ENCODE measurements at regions not wholly inside any gene's neighbourhood (a gene's known extent, or its start where the extent isn't known, plus 50 kb on each side); places are given as distances from the start of the nearest gene placed in this dataset.

DNA sequence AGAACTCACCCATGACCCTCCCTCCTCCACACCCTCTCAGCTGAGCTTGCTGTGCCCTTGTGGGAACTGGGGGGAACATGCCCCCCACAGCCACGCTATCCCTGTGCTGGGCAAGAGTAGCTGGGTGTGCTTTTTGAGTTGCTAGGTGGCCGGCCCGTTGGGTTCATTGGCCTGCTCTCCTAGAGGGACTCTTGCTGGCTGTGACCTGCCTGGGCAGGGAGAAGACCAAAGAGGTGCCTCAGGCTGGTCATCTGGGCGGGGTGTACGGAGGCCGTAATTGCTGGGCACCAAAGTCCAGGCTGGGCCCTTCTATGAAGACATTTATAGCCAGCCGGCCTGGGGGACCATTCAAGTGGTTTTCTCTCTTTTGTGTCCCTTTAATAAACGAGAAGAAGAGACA, 138.3 kb upstream of the ZBTB40 start:
- Histone ChIP-seq H3K27me3 (replicated peaks) (peaks cover 3% of the 10 kb centered on the region), H3K4me3 (ENCODE audit: low read depth, low read length) (no peak overlapping the region), H3K27ac (no peak overlapping the region), H3K36me3 (replicated peaks) (no peaks in the 10 kb centered on the region)
- TF ChIP-seq, protein P1, sequence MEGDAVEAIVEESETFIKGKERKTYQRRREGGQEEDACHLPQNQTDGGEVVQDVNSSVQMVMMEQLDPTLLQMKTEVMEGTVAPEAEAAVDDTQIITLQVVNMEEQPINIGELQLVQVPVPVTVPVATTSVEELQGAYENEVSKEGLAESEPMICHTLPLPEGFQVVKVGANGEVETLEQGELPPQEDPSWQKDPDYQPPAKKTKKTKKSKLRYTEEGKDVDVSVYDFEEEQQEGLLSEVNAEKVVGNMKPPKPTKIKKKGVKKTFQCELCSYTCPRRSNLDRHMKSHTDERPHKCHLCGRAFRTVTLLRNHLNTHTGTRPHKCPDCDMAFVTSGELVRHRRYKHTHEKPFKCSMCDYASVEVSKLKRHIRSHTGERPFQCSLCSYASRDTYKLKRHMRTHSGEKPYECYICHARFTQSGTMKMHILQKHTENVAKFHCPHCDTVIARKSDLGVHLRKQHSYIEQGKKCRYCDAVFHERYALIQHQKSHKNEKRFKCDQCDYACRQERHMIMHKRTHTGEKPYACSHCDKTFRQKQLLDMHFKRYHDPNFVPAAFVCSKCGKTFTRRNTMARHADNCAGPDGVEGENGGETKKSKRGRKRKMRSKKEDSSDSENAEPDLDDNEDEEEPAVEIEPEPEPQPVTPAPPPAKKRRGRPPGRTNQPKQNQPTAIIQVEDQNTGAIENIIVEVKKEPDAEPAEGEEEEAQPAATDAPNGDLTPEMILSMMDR (IDR thresholded peaks at IDR 0.05; ENCODE audit: low read depth, low read length, missing control alignments) = no peak
- in situ Hi-C loops (cut with HindIII; ENCODE audit: low pct_ligation_motif_present, low sequenced_read_pairs) = no loop called here
- no peak for DNase-seq

DNA sequence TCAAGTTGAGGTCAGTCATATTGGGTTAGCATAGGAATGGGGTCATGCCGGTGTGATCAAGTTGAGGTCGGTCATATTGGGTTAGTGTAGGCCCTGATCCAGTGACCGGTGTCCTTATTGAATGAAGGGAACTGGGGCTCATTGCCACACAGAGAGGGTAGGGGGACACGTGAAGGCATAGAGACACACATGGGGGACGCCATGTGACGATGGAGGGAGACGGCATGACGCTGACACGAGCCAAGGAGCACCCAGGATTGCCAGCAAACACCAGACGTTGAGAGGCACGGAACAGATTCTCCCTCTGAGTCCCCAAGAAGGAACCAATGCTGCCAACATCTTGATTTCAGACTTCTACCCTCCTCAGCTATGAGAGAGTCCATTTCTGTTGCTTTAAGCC, 136.9 kb upstream of the ZBTB40 start:
- H3K4me3 ChIP-seq (ENCODE audit: low read depth, low read length) = no peak overlapping the region
- H3K27me3 ChIP-seq (replicated peaks) = peaks cover 2% of the 10 kb centered on the region
- H3K36me3 ChIP-seq (replicated peaks) = no peaks in the 10 kb centered on the region
- TF ChIP-seq, protein P1 (IDR thresholded peaks at IDR 0.05; ENCODE audit: low read depth, low read length, missing control alignments) = no peak
- DNase-seq = no peak
- in situ Hi-C loops (cut with HindIII; ENCODE audit: low pct_ligation_motif_present, low sequenced_read_pairs) = no loop called here
- no peak overlapping the region for H3K27ac ChIP-seq

- Histone ChIP-seq H3K36me3 (replicated peaks) (no peaks in the 10 kb centered on the region), H3K4me3 (ENCODE audit: low read depth, low read length) (no peak overlapping the region), H3K27ac (no peak overlapping the region), H3K27me3 (replicated peaks) (peaks cover 2% of the 10 kb centered on the region)
- no peak for DNase-seq
- TF ChIP-seq, protein P1 (IDR thresholded peaks at IDR 0.05; ENCODE audit: low read depth, low read length, missing control alignments) = no peak
- in situ Hi-C loops (cut with HindIII; ENCODE audit: low pct_ligation_motif_present, low sequenced_read_pairs) = no loop called here
Measured at GRCh38 chr1:22315315-22316078, 136.2 kb upstream of the ZBTB40 start.

- Histone ChIP-seq H3K36me3 (replicated peaks) (no peaks in the 10 kb centered on the region), H3K27me3 (replicated peaks) (peaks cover 2% of the 10 kb centered on the region), H3K4me3 (ENCODE audit: low read depth, low read length) (no peak overlapping the region), H3K27ac (no peak overlapping the region)
- DNase-seq = no peak
- in situ Hi-C loops (cut with HindIII; ENCODE audit: low pct_ligation_motif_present, low sequenced_read_pairs) = no loop called here
- TF ChIP-seq, protein P1 (IDR thresholded peaks at IDR 0.05; ENCODE audit: low read depth, low read length, missing control alignments) = peak; percentile 78
Measured at GRCh38 chr1:22317231-22317919, 134.3 kb upstream of the ZBTB40 start.

DNA sequence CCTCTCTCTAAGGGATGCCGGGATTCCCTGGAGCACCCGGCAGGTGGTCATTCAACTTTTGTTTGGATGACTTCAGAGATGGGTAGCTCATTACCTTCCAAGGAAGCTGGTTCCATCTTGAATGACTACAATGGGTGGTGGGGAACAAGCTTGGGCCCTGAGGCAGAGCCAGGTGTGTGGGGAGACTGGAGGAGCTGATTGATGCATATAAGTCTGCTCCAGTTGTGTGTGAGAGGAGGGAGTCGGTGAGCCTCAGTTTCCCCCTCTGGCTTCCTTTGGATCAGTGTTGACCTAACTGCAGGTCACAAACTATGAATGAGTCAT, 133.8 kb upstream of the ZBTB40 start:
- in situ Hi-C loops (cut with HindIII; ENCODE audit: low pct_ligation_motif_present, low sequenced_read_pairs) = no loop called here

More for the DNA sequence above, 133.8 kb upstream of the ZBTB40 start:
- no peak overlapping the region for H3K27ac ChIP-seq
- peaks cover 2% of the 10 kb centered on the region for H3K27me3 ChIP-seq (replicated peaks)
- no peak for DNase-seq
- H3K36me3 ChIP-seq (replicated peaks) = no peaks in the 10 kb centered on the region
- no peak overlapping the region for H3K4me3 ChIP-seq (ENCODE audit: low read depth, low read length)
- TF ChIP-seq, protein P1 (IDR thresholded peaks at IDR 0.05; ENCODE audit: low read depth, low read length, missing control alignments) = no peak
